Tibial nerve (tissue), 3 donors: ENCODE measurements at regions not wholly inside any gene's neighbourhood (a gene's known extent, or its start where the extent isn't known, plus 50 kb on each side); places are given as distances from the start of the nearest gene placed in this dataset.
"Not testable (repeated sequence)": the region's sequence is repeated elsewhere in the genome, so short reads cannot be mapped to it uniquely, and the experiment has no call there.

ENCODE experiments used
- CTCF ChIP-seq, 5 experiments: fragments of 200-600 bp in 3 of 5; fragments of 450-650 bp in 2 of 5; sonication (generic) in 3 of 5; IDR thresholded peaks; one replicate each; pipeline ENCODE4 v1.5.1; 2016 to 2019; ENCODE audit warnings: antibody characterized with exemption in 5 of 5, mild to moderate bottlenecking in 3 of 5, moderate library complexity in 2 of 5
- POLR2A ChIP-seq, 2 donors: fragments of 450-650 bp; IDR thresholded peaks; one replicate each; pipeline ENCODE4 v1.6.1; 2017; ENCODE audit warnings: antibody characterized with exemption in 2 of 2, mild to moderate bottlenecking in 2 of 2, moderate library complexity in 2 of 2

GRCh38 chr15:98550363-98550762 lies 98.0 kb upstream of the IGF1R start:
- not testable (repeated sequence) for TF ChIP-seq CTCF, POLR2A (IDR thresholded peaks at IDR 0.05)
